GM20000 (cell line): ENCODE measurements at regions not wholly inside any gene's neighbourhood (a gene's known extent, or its start where the extent isn't known, plus 50 kb on each side); places are given as distances from the start of the nearest gene placed in this dataset.

Source experiments
- DNase-seq: peaks from one replicate; pipeline ENCODE4 v3.0.0; 2012; ENCODE audit warnings: low spot score
- CTCF ChIP-seq: IDR thresholded peaks from 2 replicates; pipeline ENCODE4 v1.5.1; 2012; ENCODE audit warnings: mild to moderate bottlenecking, control low read depth; ENCODE audit errors: extremely low read depth, missing control alignments

- no peak for TF ChIP-seq CTCF
Observed at GRCh38 chr3:82022836-82023235, 261.4 kb upstream of the GBE1 start.

GRCh38 chr3:82020282-82020681 lies 258.8 kb upstream of the GBE1 start:
- no peak for DNase-seq
- no peak for TF ChIP-seq CTCF

More at GRCh38 chr3:82022836-82023235, 261.4 kb upstream of the GBE1 start:
- DNase-seq, result no peak

- TF ChIP-seq CTCF, result no peak
Observed at GRCh38 chr3:82015241-82015640, 253.8 kb upstream of the GBE1 start.

GRCh38 chr3:82012775-82013174 lies 251.3 kb upstream of the GBE1 start:
- TF ChIP-seq CTCF, result no peak
- no peak for DNase-seq

More at GRCh38 chr3:82015241-82015640, 253.8 kb upstream of the GBE1 start:
- no peak for DNase-seq

- no peak for DNase-seq
- TF ChIP-seq CTCF, result no peak
Observed at GRCh38 chr3:82011336-82011735, 249.9 kb upstream of the GBE1 start.

GRCh38 chr3:82005266-82005665 lies 243.8 kb upstream of the GBE1 start:
- no peak for DNase-seq
- TF ChIP-seq CTCF, result no peak

- DNase-seq, result no peak
- no peak for TF ChIP-seq CTCF
Observed at GRCh38 chr3:82004266-82004665, 242.8 kb upstream of the GBE1 start.
